ENCODE measurements at regions not wholly inside any gene's neighbourhood (a gene's known extent, or its start where the extent isn't known, plus 50 kb on each side); places are given as distances from the start of the nearest gene placed in this dataset.

DNA sequence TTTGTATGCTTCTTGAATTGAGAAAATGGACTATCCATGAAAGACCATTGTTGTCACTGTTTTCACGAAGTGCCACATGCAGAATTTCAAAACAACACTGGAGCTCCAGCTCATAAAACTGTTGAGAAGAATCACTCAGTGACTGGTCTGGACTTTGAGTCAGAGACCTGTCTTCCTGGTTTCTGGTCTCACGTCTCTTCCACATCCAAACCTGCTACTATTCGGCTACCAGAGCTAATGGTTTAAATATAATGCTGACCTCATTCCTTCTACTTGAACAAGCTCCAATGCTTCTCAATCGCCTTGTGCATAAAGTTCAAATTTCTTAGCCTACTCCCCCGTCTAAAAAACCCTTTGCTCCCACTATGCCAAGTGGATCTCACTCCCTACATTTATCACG lies 227.9 kb upstream of the NR2F2 start:
- DNase-seq (ENCODE audit: low spot score), result no peak

DNA sequence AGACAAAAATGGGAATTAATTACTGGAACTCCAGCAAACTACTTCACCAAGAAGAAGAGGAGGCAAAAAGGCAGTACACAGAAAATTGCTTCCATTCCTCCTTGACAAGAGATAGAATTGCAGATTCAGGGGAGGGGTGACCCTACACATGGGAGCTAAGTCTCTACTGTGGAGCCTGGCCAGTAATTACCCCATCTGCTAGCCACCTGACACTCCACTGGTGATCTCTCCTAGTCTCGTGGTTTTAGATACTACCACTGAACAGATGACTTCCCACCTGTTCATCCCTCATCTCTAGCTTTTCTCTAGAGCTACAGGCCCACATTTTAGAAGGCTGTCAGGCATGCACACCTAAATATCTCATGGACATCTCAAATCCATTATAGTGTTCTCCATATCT lies 224.3 kb upstream of the NR2F2 start:
- DNase-seq (ENCODE audit: low spot score), result no peak

GRCh38 chr15:96106628-96107027 lies 223.9 kb upstream of the NR2F2 start:
- no peak for DNase-seq (ENCODE audit: low spot score)

- no peak for DNase-seq (ENCODE audit: low spot score)
These were observed 222.6 kb upstream of the NR2F2 start for GRCh38 chr15:96107916-96108315.

GRCh38 chr15:96108405-96108804 lies 222.1 kb upstream of the NR2F2 start:
- DNase-seq (ENCODE audit: low spot score), result no peak

DNA sequence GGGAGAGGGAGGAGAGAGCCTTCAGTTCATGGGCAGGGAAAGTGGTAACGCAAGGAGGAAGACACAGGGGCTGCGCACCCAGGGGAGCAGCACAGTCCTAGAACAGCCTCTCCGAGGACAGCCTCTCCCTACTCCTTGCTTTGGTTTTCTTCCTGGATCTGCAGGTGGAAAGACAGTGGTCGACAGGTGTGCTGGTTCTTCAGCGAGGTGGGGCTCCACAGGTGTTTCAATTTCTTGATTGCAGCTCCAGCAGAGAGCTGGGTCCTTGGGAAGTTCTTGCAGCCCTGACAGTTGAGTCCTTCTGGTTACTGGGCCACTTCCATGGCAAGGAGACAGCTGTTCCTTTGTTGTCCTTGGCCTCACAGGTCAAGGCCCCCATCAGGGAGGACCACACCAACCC lies 220.7 kb upstream of the NR2F2 start:
- DNase-seq (ENCODE audit: low spot score), result no peak

DNA sequence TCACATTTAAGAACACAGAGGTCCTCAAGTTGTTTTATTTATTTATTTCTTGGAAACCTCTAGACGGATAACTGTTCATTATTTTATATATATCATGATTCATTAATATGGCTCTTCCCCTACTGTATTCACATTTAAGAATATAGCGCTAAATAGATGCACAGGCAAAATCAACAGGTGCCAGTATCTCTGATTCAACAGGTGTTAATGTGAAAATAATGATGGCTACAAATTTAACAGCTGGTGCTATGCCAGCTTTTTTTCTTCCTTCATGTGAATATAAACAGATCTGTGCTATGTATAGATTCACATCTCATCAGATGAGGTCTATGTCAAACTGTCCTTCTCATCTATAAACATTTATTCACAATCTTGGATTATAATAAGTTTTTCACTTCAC lies 218.5 kb upstream of the NR2F2 start:
- DNase-seq (ENCODE audit: low spot score), result no peak

GRCh38 chr15:96115642-96116041 lies 214.9 kb upstream of the NR2F2 start:
- DNase-seq (ENCODE audit: low spot score), result no peak

GRCh38 chr15:96117270-96117669 lies 213.2 kb upstream of the NR2F2 start:
- DNase-seq (ENCODE audit: low spot score), result no peak

DNA sequence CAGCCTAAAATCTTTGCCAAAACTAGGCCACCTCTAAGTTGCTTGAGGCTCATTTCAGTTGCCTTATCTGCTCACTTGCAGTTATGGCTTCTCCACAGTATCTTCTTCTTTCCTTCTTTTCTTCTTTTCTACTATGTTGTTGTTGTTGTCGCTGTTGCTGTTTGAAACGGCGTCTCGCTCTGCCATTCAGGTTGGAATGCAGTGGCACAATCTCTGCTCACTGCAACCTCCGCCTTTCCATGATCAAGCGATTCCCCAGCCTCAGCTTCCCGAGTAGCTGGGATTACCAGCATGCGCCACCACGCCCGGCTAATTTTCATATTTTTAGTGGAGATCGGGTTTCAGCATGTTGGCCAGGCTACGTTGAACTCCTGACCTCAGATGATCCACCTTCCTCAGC lies 210.8 kb upstream of the NR2F2 start:
- no peak for DNase-seq (ENCODE audit: low spot score)

- no peak for DNase-seq (ENCODE audit: low spot score)
These were observed 209.2 kb upstream of the NR2F2 start for GRCh38 chr15:96121086-96121920.

GRCh38 chr15:96122077-96123027 lies 208.1 kb upstream of the NR2F2 start:
- DNase-seq (ENCODE audit: low spot score), result no peak

DNA sequence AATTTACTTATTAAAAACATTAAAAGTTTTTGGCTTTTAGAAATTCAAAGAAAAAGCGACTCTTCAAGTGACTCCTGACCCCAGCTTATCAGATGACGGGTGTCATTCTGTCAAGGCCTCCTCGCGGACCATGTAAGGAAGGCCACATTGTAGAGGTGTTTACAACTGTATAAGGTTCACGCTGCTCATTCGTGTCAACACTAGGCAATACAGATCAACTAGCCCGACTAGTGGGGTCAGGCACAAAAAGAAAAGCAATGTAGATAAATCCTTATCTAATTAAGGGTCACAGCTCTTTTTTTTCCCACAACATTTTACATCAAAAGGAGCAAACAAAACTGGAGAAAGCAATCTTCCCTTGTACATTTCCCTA lies 207.5 kb upstream of the NR2F2 start:
- no peak for DNase-seq (ENCODE audit: low spot score)

- no peak for DNase-seq (ENCODE audit: low spot score)
These were observed 206.8 kb upstream of the NR2F2 start for GRCh38 chr15:96123630-96124187.

DNA sequence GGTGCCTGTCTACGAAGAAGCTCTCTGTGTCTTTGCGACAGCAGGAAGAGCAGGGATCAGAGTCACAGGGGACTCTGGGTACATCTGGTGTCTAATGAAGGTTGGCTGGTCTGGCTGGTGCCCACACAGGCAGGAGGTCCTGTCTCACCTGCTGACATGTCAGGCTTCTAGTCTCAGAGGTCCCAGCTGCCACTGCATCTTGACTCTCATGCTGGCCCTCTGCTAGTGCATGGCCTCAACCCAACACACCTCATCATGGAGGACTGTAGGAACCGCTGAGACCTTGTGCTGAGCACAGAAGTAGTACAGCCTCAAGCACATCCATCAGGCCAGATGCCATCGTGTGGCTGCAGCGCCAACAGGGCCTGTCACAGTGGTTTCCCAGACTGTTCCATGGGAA lies 206.1 kb upstream of the NR2F2 start:
- DNase-seq (ENCODE audit: low spot score), result no peak

GRCh38 chr15:96125721-96126415 lies 204.6 kb upstream of the NR2F2 start:
- no peak for DNase-seq (ENCODE audit: low spot score)

GRCh38 chr15:96126859-96127258 lies 203.6 kb upstream of the NR2F2 start:
- no peak for DNase-seq (ENCODE audit: low spot score)

DNA sequence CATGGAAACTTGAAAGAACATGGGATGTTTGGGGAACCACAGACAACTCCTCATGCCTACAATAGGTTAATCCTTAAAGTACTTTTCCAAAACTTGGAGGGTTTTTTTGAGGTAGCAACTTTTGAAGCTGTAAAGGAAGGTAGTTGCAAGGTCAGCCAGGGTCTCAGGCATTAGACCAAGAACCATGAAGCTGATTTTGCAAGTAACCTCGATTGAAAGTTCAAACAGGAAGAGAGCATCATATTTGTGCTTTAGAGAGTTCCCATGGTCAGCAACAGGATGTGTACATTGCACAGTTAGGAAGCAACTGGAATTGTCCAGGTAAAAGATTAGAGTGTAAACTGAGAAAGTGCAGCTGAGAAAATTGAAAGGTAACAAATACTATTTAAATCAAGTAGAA lies 199.8 kb upstream of the NR2F2 start:
- no peak for DNase-seq (ENCODE audit: low spot score)

DNA sequence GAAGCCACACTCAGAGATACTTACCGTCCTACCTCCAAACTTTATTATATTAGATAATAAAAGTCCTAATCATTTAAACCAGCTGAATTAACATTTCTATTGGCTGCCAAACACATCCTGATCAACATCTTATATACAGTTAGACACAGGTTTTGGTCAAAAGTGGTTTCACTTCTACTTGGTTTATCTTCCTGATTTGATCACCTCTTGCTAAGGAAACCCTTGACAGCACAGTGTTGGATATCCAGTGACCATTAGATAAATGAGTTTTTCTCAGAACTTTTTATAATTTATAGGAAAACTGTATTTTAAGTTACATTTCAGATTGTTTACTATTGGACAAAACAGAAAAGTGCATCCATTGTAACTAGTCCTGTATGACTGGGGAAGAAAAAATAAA lies 198.4 kb upstream of the NR2F2 start:
- DNase-seq (ENCODE audit: low spot score), result no peak

DNA sequence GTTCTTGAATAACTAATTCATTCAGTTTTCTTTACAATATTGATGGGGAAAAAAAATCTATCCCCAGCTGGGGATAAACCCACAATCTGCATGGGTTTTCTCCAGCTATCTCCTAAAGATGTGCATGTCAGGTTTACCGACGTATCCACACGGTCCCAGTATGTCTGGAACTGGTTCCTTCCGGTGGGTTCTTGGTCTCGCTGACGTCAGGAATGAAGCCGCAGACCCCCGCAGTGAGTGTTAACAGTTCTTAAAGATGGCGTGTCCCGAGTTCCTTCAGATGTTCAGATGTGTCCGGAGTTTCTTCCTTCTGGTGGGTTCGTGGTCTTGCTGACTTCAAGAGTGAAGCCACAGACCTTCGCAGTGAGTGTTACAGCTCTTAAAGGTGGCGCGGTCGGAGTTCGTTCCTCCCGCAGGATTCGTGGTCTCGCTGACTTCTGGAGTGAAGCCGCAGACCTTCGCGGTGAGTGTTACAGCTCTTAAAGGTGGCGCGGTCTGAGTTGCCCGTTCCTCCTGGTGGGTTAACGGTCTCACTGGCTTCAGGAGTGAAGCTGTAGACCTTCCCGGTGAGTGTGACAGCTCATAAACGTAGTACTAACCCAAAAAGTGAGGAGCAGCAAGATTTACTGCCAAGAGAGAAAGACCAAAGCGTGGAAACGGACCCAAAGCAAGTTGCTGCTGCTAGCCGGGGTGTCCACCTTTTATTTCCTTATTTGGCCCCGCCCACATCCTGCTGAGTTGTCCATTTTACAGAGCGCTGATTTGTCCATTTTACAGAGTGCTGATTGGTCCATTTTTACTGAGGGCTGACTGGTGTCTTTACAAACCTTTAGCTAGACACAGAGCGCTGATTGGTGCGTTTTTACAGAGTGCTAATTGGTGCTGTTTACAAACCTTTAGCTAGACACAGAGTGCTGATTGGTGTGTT lies 195.1 kb upstream of the NR2F2 start:
- DNase-seq (ENCODE audit: low spot score), result no peak

DNA sequence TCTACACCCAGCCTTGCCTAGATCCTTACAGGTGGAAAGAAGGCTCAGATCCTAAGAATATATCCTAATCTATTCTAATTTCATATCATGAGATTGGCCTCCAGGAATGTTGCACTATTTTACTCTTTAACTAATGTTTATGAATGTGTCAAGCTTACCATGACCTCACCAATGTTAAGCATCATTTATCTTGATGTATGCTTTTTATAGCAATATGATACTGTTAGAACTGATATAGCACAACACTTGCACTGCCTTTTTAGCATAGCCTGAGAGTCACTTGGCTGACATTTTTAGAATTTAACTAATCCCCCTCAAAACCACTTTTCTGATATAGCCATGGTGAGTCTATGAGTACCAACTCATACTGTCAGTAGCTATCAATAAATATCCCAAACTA lies 191.5 kb upstream of the NR2F2 start:
- DNase-seq (ENCODE audit: low spot score), result no peak

Data from germinal center (tissue), 1 donor.